NCI-H345 treated with DMSO at 0.1 percent for 48 hours (cell line): ENCODE measurements at regions not wholly inside any gene's neighbourhood (a gene's known extent, or its start where the extent isn't known, plus 50 kb on each side); places are given as distances from the start of the nearest gene placed in this dataset.
"Not testable (repeated sequence)": the region's sequence is repeated elsewhere in the genome, so short reads cannot be mapped to it uniquely, and the experiment has no call there.

ENCODE experiments used
- DNase-seq: peaks from one replicate; lab custom pipeline; 2025; ENCODE audit not compliant: unreplicated experiment; lab: John Stamatoyannopoulos, UW

DNA sequence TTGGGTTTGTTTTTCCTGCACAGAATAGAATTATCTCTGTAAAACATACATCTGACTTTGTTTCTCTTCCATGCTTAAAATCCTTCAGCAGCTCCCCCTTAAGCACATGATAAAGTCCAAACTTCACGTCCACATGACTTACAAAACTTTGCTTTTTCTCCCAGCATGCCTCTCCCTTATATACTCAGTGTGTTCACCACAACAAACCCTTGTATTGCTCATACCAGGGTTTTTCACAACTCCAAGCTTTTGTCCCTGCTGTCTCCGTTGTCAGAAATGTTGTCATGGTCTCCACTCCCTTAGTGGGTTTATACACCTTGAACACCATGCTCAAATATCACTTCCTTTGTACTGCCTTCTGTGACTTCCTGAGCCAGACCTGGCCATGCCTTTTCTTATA is 91.1 kb upstream of the MITF start:
- no peak for DNase-seq

DNA sequence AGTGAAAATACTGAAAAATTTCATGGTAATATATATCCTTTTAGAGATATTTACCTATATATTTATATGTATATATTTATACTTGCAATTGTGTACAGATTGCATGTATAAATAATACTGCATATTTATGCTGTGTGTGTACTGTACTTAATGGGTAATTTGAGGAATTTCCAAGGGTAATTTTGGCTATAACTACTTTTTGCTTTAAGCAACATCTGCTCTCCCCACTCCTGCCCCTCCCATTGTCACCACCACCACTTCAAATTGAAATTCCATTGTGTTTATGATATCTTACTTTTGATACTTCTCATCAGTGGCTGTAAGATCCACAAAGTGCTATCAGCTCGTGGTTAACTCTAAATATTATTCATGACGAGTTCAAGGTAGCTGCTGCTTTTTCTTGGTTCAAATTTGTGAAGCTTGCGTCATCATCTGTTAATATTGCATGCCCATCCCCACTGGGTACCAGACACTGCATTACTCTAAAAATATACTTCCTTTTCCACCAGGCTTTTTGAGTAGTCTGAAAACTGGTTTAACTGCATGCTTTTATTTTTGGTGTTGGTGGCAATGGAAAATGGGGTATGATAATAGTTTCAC is 91.7 kb upstream of the MITF start:
- DNase-seq: no peak

DNA sequence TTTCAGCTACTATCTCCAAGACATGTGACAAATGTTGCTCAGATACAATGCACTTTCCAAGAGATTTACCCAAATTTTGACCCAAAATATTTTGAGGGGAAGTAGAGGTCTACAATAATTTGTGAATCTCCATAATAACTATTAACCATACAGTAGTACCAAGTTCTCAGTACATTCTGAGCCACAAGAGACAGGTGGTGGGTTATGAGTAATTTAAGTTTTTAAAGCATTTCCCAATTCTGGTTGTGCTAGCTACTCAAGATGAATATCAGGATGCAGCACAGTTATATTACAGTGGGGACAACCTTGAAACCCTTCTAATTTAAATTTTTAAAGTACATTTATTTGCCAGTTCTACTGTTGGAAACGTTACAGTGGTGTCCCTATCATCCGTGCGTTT is 92.2 kb upstream of the MITF start:
- DNase-seq: no peak

DNA sequence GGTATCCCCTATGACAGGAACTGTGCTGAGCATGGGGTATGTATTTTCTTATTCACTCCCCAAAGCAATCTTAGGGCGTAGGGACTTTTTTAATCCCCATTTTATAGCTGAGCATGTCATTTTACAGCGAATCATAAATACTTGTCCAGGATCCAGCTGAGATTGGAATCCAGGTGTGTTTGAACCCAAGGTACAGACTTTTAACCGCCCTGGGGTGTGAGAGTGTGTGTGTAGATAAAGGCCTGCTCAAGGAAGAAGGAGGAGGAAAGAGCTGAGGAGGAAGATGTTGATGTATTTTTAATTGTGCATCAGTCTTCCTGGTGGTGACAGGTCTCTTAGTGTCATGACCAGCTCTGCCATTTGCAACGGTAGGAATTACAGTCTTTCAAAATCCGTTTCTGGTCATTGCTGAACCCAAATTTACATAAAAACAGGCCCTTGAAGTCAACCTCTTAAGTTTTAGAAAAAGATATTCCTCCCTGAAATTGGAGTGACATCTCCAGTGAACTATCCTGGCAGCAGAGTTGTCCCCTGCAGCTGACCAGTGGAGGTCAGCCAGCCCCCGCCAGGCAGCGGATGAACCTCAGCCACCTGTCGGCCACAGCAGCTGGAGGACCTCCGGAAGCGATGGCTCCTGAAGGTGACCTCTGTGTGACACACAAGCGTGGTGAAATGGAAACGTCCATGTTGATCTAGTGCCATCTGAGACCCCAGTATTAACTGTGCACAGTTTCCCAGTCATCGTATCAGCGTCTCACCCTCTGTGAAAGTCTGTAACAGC is 92.8 kb upstream of the MITF start:
- no peak for DNase-seq

DNA sequence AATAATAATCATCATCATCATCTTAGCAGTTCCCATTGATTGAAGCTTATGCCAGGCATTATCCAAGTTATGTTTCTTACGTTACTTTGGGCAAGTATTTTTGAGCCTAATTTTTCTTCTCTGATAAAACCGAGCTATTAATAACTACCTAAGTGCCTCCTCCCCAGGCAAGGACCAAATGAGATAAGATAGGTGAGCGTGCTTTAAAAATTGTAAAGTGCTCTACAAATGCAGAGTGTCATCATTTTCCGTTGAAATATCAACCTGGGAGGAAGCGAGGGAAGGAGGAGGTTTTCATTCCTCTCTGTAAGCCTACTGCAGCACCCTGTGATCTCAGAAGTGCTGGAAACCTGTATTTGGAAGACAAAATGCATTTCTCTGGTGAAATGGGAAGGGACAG is 96.7 kb upstream of the MITF start:
- no peak for DNase-seq

DNA sequence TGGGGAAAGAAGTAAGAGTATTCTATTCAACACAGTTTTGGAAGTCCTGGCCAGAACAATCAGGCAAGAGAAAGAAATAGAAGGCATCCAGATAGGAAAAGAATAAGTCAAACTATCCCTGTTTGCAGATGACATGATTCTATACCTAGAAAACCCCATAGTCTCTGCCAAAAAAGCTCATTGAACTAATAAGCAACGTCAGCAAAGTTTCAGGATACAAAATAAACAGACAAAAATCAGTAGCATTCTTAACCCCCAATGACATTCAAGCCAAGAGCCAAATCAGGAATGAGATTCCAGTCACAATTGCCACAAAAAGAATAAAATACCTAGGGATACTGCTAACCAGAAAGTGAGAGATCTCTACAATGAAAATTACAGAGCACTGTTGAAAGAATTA is 99.4 kb upstream of the MITF start:
- no peak for DNase-seq

DNA sequence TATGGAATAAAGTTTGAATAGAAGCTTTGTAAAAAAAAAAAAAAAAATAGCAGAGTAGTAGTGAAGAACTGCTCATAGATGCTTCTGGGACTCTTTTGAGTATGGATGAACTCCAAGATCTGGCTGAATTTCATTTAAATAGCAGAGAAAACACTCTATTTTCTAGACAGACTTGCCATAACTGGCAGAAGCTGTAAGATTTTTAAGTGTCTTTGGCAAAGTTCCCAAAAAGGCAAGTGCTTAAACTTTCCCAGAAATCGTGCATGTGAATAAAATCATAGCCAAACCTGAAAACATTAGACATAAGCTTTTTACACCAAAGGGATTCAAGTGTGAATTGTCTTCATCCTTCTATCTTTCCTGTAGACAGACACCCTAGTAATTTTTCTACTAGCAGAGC is 110.3 kb upstream of the MITF start:
- DNase-seq: no peak

DNA sequence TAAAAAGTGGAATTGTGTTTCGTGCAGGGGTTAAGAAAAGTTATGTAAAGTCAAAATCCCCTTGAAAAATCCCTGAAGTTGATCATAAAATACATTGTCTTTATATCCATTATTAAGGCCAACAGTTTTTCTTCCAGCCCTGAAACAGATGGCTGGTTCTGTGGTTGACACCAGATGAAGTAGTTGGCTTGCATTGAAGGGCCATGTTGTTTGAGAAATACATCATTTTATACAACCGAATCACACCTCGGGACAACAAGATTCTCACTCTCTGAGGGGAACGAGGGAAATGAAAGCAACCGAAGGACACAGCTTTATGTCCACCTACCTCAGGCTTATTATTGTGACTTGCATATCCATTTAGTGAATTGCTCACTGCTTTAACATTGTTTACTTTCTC is 126.0 kb upstream of the MITF start:
- no peak for DNase-seq

DNA sequence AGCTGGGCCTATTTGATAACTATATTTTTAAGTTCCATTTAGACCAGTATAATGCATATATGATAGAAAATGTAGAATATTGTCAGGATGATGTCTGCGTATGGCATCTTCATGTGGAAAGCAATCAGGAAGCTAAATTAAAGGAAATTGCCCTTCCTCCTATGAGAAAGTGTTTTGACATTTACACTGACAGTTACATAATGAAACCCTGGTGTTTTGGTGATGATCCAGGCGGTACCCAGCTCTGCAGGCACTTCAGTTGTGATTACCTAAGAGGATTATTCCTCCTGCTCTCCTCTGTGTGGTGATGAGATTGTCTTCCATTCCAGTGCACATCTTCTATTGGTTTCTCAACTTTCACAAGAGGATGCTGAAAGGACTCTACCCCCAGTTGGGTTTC is 126.5 kb upstream of the MITF start:
- no peak for DNase-seq

DNA sequence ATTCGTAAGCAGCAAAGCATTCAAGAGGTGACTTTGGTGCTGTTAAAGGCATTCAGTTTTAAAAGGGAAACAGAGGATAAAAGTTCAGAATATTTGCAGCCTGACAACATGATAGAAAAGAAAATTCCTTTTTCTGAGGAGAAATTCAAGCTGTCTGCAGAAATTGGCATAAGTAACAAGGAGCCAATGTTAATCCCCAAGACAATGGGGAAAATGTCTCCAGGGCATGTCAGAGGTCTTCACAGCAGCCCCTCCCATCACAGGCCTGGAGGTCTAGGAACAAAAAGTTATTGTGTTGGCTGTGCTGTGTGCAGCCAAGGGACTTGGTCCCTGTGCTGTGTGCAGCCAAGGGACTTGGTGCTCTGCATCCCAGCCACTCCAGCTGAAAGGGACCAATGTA is 129.7 kb upstream of the MITF start:
- not testable (repeated sequence) for DNase-seq

DNA sequence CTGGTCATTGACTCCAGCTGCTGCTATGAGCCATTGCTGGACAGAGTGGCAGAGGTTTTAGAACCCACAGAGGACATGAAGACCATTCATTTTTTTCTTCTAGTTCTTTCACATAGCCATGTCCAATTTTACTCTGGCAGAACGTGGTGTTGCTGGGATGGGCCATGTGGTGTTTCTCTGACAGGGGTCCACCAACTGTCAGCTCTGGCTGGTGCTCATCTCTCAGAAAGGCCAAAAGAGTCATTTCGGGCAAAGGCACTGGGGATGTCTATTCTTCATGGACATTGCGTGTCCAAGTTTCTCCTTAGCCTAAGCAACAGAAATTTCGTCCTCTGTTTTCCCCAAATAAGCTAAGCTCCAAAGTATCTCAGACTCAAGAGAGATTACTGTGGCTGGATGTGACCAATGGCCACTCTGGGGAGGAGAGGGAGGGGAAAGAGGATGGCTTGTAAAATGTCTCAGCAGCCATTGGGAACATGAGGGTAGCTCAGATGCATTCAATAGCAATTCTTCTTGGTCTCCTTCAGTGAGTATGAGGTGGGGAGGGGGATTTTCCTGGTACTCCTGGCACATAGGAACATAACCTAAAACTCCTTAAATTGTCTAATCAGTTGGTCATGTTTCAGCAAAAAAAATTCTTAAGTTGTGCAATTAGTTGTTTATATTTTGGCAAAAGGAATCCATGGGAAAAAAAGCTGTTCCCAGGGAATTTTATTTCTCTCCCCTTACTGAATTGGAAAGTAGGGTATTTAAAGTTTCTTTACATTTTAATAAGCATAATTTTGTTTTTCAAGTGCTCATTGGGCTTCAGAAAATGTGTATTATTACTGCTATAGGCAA is 131.6 kb upstream of the MITF start:
- DNase-seq: no peak

DNA sequence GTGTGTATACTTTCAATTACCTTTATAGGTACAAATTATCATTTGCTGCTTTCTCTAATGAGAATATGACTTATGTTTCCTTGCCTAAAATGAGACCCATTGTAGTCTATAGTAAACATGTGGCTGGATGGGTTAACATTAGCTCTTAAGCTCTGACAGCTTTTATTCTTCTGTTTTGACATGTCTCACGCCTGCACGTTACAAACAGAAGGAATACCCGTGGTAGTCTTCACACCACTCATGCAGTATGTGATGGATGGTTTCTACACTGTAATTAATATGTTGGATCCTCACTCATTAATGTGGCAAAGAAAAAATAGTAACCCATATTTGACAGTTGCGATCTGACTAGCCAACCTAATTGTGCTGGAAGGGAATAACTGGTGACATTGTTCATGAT is 133.4 kb upstream of the MITF start:
- no peak for DNase-seq

DNA sequence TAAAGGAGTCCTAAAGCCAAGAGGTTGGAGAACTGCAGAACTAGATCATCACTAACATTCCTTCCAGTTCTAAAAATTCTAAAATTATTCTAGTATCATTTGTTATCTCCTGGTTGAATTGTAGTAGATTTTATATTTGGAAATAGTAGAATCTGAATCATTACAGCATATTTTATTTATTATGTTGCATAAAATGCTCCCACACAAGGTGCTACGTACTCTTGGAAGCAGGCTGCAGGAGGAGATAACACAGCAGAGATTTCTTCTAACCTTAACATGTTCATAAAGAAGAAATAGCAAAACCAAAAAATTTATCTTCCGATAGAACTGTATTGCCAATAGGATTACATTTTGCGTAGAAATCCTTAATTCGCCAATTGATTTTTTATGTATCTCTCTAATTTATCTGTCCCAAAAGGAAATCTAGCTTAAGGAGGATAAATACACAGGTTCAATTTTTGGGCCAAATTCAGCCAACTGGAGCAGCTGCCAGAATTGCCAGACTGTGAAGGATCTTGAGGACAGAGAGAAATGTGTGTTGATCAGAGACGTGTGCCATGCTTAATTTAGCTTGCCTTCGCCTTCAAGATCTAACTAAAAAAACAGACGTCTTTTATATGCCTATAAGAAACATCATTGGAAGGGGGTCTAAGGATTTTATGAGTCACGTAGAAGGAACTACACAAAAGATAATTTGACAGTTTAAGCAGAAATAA is 134.4 kb upstream of the MITF start:
- no peak for DNase-seq

DNA sequence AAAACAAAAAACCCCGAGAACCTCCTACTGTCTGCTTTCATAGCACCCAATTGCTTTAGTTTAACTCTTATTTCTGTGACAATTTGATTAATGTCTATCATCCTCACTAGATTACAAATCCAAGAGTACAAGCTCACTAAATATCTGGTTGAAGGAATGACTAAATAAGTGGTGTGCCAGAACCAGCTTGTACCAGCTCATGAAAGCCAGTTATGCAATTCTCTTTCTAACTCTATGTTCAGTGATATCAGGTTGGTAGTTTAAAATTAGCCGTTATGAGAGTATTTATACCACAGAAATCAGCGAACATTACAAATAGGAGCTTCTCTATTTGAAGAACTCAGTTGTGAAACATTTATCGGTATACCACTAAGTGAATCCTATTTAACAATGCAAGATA is 137.2 kb upstream of the MITF start:
- DNase-seq: no peak

DNA sequence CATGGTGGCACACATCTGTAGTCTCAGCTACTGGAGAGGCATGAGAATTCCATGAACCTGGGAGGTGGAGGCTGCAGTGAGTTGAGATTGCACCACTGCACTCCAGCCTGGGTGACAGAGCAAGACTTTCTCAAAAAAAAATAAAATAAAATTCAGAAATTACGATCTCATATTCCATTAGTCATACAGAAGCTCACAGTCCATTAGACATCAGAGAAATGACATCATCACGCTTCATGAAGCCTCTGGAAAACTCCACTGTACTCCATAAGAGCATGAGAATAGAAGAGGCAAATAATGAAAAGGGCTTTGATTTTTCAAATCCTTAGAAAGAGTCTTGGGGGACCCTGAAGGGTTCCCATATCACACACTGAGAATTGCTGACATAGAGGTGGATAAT is 145.0 kb upstream of the MITF start:
- no peak for DNase-seq

DNA sequence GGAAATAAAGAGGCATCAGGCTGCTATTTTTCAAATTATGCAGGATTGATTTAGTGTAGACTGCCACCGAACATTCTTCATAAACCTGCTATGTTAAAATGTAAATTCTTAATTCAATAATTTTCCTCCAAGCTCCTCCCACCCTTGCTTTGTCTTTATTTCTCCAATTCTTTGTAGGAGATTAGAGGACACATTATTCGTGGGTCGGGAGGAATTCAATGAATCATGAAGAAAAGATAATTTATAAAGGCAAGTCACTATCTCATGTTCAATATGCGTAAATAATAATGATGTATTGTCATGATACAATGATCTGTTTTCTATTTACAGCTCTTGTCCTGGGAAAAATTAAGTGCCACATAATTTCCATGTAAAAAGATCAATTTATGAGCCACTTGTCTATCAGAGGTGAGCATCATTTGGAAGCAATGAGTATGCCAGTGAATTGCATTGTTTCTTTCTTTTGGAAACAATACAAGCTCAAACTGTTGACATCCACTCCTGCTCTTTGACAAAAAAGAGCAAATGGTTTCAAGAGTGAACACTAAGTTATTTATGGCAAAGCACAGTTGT is 148.0 kb upstream of the MITF start:
- no peak for DNase-seq

DNA sequence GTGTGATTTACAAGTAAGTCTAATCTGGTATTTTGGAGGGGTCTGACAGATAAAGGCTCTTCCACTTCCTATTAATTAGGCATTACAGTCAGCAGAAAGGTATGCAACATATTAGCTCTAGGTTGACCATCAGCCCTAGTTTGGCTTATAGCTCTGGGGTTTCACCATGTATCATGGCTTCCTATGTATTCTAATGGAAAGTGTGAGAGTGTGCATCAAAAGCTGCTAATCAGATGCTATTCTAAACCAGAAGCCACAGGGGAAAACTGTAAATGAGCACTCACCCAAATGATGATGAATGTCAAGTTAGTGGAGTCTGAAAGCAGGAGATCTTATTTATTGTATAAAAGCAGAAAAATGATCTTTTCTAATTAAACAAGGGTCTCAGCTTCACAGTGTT is 149.2 kb upstream of the MITF start:
- no peak for DNase-seq

DNA sequence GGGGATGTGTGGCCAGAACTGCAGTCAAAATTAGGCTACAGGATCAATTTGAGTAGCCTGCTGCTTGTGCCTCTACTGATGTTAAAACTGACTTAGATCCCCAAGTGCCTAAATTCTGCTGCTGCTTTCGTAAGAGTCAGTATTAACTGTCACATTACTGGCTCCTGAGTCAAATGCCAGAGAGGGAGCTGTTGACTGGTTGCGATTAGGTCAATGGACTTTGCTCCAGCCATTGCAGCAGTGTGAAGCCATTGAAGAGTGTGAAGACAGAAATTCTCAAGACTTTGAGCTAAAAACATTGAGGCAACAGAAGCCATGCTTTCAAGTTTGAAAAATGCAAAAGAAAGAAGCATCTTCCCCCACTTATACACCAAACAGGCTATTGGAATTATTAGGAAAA is 151.1 kb upstream of the MITF start:
- DNase-seq: no peak

DNA sequence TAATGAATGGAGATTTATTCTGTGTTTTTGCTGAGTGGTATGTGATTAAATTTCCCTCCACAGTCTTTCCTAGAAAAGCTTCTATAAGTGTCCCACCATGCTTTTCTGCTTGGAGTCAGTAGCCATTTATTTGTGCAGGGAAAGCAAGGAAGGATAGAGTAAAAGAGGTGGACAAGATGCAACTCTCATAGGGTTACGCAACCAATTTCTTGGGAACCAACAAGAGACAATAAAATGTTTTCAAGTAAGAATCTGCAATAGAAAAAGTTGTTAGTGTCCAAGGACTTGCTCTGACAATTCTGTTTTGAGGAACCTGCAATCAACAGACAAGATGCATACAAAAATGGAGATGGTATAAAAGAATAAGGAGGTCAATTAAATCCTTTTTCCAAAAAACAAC is 153.8 kb upstream of the MITF start:
- no peak for DNase-seq

DNA sequence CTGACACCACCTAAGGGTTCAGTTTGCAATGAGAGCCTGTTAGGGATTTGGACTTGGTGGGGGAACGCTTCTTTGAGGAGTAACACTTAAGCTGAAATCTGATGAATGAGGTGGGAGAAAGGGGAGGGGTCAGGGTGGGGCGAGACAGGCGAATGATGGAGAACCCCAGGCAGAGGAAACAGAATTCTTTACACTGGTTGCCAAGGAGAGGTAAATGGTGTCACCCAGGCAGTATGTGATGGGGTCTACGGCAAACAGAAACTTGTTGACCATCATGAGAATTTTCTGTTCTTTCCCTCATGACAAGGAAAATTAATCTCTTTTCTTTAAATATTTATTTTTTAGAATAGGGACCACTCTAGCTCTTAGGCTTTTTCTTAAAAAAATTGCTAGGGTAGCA is 157.2 kb upstream of the MITF start:
- no peak for DNase-seq

DNA sequence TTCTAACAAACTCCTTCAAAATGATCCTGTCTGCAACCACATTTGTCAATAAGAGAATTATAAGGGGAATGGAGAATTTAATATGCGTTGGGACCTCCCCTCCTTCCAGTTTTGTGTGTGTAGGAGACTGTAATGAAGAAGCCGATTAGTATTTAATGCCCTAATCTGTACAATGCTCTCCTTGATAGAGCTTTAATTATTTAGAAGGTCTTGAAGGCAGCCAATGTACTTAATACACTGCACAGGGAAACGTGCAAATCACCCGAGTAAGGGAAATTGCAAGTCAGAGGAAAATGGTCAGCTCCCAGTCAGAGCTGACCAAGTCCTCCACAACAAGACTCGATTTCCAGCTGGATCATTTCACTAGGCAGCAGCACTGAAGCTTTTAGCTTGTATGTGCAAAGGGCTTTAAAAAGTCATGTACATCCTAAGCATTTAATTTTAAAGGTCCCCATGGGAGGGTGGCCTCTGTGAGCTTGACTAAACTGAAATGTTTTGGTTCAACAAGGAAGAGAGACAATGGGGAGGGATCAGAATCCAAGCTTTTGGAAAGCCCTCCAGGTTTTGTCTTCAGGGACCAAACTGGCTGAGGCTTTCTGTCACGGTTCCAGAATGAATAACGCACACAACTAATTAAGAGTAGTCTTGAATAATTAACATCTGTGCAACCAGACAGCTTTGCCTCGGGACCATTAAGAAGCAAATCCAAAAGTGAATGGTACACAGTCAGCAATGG is 159.8 kb upstream of the MITF start:
- no peak for DNase-seq
